Activated CD4-positive, alpha-beta T cell treated with anti-CD3 and anti-CD28 coated beads, Interleukin-2, Interleukin-4, amounts not matched to agents 100 ng/mL and 50 ng/mL, durations not matched to agents 16 hours and 8 hours (primary cell): ENCODE measurements at regions not wholly inside any gene's neighbourhood (a gene's known extent, or its start where the extent isn't known, plus 50 kb on each side); places are given as distances from the start of the nearest gene placed in this dataset.

Experiments
- DNase-seq: peaks from one replicate; pipeline ENCODE4 v3.0.0-alpha.2; 2020; ENCODE audit warnings: low spot score

GRCh38 chr4:37737466-37737865 lies 51.3 kb upstream of the RELL1 start:
- DNase-seq, result no peak
